HUES6 (cell line): ENCODE measurements at regions not wholly inside any gene's neighbourhood (a gene's known extent, or its start where the extent isn't known, plus 50 kb on each side); places are given as distances from the start of the nearest gene placed in this dataset.

Experiments used
- H3K27ac ChIP-seq: 2 replicates; pipeline ENCODE4 v1.7.0; 2013; ENCODE audit warnings: low read depth, mild to moderate bottlenecking, low read length, inconsistent platforms
- H3K27me3 ChIP-seq: 2 replicates; pipeline ENCODE4 v1.6.1; 2013; ENCODE audit warnings: low read length; ENCODE audit not compliant: control insufficient read depth, insufficient read depth
- H3K36me3 ChIP-seq: 2 replicates; pipeline ENCODE4 v1.6.1; 2013; ENCODE audit warnings: low read length; ENCODE audit not compliant: control insufficient read depth, insufficient read depth
- H3K4me1 ChIP-seq: 2 replicates; pipeline ENCODE4 v1.6.1; 2013; ENCODE audit warnings: low read length; ENCODE audit not compliant: control insufficient read depth, insufficient read depth
- H3K4me3 ChIP-seq: 2 replicates; pipeline ENCODE4 v1.5.1; 2013; ENCODE audit warnings: low read depth, low read length
- H3K9ac ChIP-seq: one replicate; pipeline ENCODE4 v1.6.1; 2013; ENCODE audit warnings: mild to moderate bottlenecking, low read length
- H3K9me3 ChIP-seq: 2 replicates; pipeline ENCODE4 v1.6.1; 2013; ENCODE audit warnings: low read depth, low read length; ENCODE audit not compliant: control insufficient read depth, insufficient read depth

DNA sequence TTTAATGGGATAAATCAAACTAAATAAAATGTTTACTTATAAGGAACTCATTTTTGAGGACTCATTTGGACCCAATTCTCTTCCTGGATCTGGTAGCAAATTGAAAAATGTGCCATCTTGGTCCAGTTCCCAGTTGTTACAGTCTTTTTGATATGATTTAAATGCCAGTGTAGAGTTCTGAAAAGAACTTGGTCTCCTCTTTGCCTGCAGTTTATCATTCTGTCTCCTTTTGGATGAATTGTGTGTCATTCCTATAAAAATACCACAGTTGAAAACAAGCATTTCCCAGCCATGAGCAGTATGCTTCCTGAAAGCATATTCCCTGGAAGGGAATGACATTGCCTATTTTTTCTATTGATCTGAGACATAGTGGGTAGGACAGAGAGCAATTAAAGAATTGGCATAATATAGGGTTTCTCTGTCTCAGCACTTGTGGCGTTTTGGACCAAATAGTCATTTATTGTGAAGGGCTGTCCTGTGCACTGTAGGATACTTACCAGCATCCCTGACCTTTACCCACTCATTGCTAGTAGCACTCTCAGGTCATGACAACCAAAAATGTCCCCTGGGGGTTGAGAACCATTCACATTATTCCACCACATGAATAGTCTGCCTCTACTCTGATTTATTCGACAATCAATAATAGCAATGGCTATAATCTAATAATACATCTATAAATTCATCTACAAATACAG is 181.8 kb downstream of the NXNL2 start:
- Histone ChIP-seq H3K27me3 (no peaks in the 10 kb centered on the region), H3K27ac (no peak overlapping the region), H3K4me1 (no peaks in the 10 kb centered on the region), H3K9me3 (peaks cover 6% of the 10 kb centered on the region; the same call in 1 of the 2 replicates), H3K36me3 (no peaks in the 10 kb centered on the region), H3K4me3 (no peak overlapping the region), H3K9ac (no peak overlapping the region)

DNA sequence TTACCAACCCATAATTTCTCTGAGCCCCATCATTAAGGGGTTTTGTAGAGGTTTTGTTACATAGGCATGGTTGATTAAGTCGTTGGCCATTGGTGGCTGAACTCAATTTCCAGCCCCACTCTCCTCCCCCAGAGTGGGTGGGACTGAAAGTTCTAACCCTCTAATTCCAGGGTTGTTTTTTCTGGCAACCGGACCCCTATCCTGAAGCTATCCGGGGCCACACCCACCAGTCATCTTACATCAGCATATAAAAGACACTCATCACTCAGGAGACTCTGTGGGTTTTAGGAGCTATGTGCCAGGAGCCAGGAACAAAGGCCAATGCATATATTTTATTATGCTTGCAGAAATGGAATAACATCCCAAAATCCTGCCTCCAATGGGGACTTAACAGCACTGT is 186.0 kb downstream of the NXNL2 start:
- Histone ChIP-seq H3K27me3 (no peaks in the 10 kb centered on the region), H3K27ac (no peak overlapping the region), H3K4me3 (no peak overlapping the region), H3K4me1 (peaks cover 5% of the 10 kb centered on the region; the same call in 1 of the 2 replicates), H3K9ac (no peak overlapping the region), H3K9me3 (no peaks in the 10 kb centered on the region), H3K36me3 (no peaks in the 10 kb centered on the region)

DNA sequence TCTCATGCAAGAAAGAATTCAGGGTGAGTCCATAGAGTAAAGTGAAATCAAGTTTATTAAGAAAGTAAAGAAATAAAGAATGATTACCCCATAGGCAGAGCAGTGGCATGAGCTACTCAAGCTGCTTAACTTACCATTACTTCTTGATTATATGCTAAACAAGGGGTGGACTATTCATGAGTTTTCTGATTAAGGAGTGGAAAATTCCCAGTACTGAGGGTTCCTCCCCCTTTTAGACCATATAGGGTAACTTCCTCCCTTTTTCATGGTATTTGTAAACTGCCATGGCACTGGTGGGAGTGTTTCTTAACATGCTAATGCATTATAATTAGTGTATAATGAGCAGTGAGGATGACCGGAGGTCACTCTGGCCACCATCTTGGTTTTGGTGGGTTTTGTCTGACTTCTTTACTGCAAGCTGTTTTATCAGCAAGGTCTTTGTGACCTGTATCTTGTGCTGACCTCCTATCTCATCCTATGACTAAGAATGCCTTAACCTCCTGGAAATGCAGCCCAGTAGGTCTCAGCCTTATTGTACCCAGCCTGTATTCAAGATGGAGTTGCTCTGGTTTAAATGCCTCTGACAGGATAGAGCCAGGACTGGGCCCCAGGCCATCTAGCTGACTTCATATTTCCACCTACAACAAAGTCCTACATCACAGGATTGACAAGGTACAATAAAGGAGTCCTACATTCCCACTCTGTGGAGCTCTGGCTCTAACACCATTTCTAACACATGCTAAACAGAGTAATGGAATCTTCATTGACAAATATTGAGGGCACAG is 186.7 kb downstream of the NXNL2 start:
- no peak overlapping the region for H3K4me3 ChIP-seq
- H3K4me1 ChIP-seq: peaks cover 5% of the 10 kb centered on the region; the same call in 1 of the 2 replicates
- H3K27me3 ChIP-seq: no peaks in the 10 kb centered on the region
- H3K9me3 ChIP-seq: no peaks in the 10 kb centered on the region
- no peak overlapping the region for H3K27ac ChIP-seq
- no peaks in the 10 kb centered on the region for H3K36me3 ChIP-seq
- H3K9ac ChIP-seq: no peak overlapping the region

DNA sequence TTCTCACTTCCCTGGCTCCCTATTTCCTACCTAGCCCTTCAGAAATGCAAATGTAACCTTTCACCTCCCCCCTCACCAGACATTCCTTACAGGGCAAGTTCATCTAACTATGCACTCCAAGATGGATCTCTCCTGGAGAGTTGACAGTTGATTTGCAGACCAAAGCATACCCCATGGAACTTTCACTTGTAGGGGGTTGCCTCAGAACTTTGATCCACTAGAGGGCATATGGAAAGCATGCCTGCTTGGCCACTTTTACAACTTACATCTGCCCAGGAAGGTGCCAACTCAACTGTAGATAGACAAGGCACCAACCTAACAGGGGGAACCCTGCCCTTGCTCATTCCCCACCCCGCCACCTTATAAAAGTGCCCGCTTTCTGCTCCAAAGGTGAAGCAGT is 187.8 kb downstream of the NXNL2 start:
- Histone ChIP-seq H3K4me3 (no peak overlapping the region), H3K27ac (no peak overlapping the region), H3K36me3 (no peaks in the 10 kb centered on the region), H3K4me1 (peaks cover 5% of the 10 kb centered on the region; the same call in 1 of the 2 replicates), H3K9me3 (no peaks in the 10 kb centered on the region), H3K27me3 (no peaks in the 10 kb centered on the region), H3K9ac (no peak overlapping the region)

DNA sequence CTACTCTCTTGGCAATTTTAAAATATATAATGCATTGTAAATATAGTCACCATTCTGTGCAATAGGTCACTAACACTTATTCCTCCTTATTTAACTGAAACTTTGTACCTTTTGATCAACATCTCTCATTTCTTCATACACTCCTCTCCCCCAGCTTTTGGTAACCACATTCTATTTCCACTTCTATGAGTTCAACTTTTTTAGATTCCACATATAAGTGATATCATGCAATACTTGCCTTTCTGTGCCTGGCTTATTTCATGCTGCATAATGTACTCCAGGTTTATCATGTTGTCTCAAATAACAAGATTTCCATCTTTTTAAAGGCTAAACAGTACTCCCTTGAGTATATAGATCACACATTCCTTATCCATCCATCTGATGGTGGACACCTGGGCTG is 188.8 kb downstream of the NXNL2 start:
- Histone ChIP-seq H3K27ac (no peak overlapping the region), H3K27me3 (no peaks in the 10 kb centered on the region), H3K9me3 (no peaks in the 10 kb centered on the region), H3K9ac (no peak overlapping the region), H3K4me3 (no peak overlapping the region), H3K36me3 (no peaks in the 10 kb centered on the region), H3K4me1 (peaks cover 5% of the 10 kb centered on the region; the same call in 1 of the 2 replicates)

DNA sequence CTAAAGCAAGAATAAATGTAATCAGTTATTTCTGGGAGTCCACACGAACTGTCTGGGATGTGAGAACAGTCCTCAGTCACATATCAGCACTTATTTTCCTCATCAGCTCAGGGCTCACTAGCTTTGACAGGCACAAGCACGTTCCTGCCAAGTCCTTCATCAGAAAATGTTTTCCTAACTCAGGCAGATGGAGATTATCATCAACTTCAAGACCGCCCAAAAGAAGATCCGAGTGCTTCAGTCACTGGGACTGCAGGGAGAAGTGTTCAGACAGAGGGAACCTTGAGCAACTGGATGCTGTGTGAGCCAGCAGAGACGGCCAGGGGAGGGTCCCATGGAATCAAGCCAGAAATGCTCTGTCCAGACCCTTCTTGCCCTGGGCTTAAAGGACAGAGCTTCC is 189.4 kb downstream of the NXNL2 start:
- no peak overlapping the region for H3K4me3 ChIP-seq
- H3K4me1 ChIP-seq: peaks cover 5% of the 10 kb centered on the region; the same call in 1 of the 2 replicates
- no peaks in the 10 kb centered on the region for H3K9me3 ChIP-seq
- no peaks in the 10 kb centered on the region for H3K27me3 ChIP-seq
- H3K9ac ChIP-seq: no peak overlapping the region
- H3K36me3 ChIP-seq: no peaks in the 10 kb centered on the region
- H3K27ac ChIP-seq: no peak overlapping the region

DNA sequence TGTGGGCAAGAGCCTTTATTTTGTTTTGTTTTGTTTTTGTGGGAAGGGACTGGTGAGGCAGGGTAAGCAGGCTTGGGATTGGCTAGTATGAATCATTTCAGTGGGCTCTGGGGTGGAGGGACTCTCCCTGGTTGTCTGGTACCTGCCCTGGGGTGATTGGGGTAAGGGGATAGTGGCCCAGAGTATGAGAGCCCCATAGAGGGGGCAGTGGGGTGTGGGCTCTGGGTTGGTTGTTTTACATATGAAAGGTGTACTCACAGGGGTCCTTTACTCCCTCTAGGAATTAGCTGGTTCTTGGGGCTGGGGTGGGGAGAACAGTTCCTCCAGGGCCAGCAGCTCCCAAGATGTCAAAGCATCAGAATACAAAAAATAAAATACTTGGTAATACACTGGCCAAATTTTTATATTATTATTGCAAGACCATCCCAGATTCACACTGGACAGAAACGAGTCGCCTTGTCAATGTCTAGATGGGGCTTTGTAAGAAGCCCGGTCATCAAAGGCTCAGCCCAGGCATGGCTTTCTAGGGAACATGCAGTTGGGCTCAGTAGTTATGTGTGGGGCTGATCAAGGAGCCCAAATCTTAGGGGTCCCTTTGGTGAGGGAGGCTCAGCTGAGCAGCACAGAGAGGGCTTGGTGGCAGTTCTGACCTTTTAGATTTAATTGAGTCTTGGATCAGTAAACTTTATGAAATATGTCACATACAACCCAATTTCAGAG is 190.5 kb downstream of the NXNL2 start:
- no peak overlapping the region for H3K9ac ChIP-seq
- H3K4me3 ChIP-seq: no peak overlapping the region
- H3K4me1 ChIP-seq: peaks cover 5% of the 10 kb centered on the region; the same call in 1 of the 2 replicates
- no peaks in the 10 kb centered on the region; the same call in 1 of the 2 replicates for H3K9me3 ChIP-seq
- no peak overlapping the region for H3K27ac ChIP-seq
- H3K27me3 ChIP-seq: no peaks in the 10 kb centered on the region
- H3K36me3 ChIP-seq: no peaks in the 10 kb centered on the region

DNA sequence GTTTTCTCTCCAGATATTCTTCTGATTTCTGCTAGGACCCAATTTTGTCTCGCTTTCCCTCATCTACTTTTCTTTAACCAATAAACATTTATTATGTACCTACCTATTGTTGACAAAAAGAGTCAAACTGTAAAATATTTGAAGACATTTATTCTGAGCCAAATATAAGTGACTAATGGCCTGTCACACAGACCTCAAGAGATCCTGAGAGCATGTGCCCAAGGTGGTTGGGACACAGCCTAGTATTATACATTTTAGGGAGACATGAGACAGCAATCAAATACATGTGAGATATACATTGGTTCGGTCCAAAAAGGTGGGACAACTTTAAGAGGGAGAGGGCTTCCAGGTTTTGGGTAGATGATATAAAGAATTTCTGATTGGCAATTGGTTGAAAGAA is 191.8 kb downstream of the NXNL2 start:
- peaks cover 5% of the 10 kb centered on the region; the same call in 1 of the 2 replicates for H3K4me1 ChIP-seq
- no peaks in the 10 kb centered on the region for H3K27me3 ChIP-seq
- no peak overlapping the region for H3K9ac ChIP-seq
- H3K9me3 ChIP-seq: peaks cover 2% of the 10 kb centered on the region; the same call in 1 of the 2 replicates
- no peak overlapping the region for H3K27ac ChIP-seq
- no peak overlapping the region for H3K4me3 ChIP-seq
- H3K36me3 ChIP-seq: no peaks in the 10 kb centered on the region

DNA sequence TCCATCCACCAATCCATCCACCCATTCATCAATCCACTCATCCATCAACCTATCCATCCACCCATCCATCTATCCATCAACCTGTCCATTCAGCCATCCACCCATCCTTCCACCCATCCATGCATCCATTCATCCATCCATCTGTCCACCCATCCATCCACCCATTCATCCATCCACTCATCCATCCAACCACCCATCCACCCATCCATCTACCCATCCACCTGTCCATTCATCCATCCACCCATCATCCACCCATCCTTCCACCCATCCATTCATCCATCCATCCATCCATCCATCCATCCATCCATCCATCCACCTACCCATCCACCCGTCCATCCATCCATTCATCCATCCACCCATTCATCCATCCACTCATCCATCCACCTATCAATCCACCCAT is 195.8 kb downstream of the NXNL2 start:
- no peaks in the 10 kb centered on the region for H3K36me3 ChIP-seq
- peaks cover 2% of the 10 kb centered on the region; the same call in 1 of the 2 replicates for H3K9me3 ChIP-seq
- no peak overlapping the region for H3K4me3 ChIP-seq
- peaks cover 10% of the 10 kb centered on the region for H3K4me1 ChIP-seq
- no peak overlapping the region for H3K9ac ChIP-seq
- no peak overlapping the region for H3K27ac ChIP-seq
- H3K27me3 ChIP-seq: no peaks in the 10 kb centered on the region

DNA sequence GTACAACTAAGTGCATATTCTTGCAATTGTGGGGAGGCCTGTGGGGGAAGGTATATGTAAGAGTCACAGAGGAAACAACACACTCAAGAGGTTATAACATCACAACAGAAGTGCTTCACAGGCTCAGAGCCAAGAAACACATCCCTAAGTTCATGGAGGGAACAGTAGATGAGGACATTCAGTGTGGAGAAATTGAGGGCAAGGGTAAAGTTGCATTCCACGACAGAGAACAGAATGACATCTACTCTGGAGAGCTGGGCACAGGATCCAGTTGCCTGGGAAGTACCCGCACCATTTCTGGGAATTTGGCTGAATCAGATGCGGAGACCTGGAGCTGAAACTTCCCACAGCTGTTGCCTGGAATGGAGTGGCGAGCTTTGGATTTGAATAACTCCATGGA is 197.2 kb downstream of the NXNL2 start:
- Histone ChIP-seq H3K9ac (no peak overlapping the region), H3K4me3 (no peak overlapping the region), H3K4me1 (peaks cover 10% of the 10 kb centered on the region), H3K36me3 (no peaks in the 10 kb centered on the region), H3K27me3 (no peaks in the 10 kb centered on the region), H3K27ac (no peak overlapping the region), H3K9me3 (peaks cover 2% of the 10 kb centered on the region; the same call in 1 of the 2 replicates)
